Ovary (tissue), 7 donors: ENCODE measurements at regions not wholly inside any gene's neighbourhood (a gene's known extent, or its start where the extent isn't known, plus 50 kb on each side); places are given as distances from the start of the nearest gene placed in this dataset.

Experiments used
- DNase-seq, 5 donors: peaks; one replicate each; pipeline ENCODE4 v3.0.0-alpha.2; 2019 to 2020
- H3K27ac ChIP-seq, 2 donors: fragments of 200-600 bp; one replicate each; pipeline versions ENCODE4 v1.5.1 to v1.8.0; 2019 to 2022
- H3K27me3 ChIP-seq: fragments of 200-600 bp; one replicate; pipeline ENCODE4 v1.8.0; 2022
- H3K36me3 ChIP-seq: fragments of 200-600 bp; sonication (generic); one replicate; pipeline ENCODE4 v1.5.1; 2019
- H3K4me1 ChIP-seq: one replicate; pipeline ENCODE4 v1.8.1; 2013; ENCODE audit warnings: mild to moderate bottlenecking, moderate library complexity; ENCODE audit not compliant: insufficient read depth
- H3K4me3 ChIP-seq: fragments of 200-600 bp; sonication (generic); one replicate; pipeline ENCODE4 v1.5.1; 2017
- H3K9me3 ChIP-seq, 2 donors: fragments of 200-600 bp in 1 of 2; sonication (generic) in 1 of 2; one replicate each; pipeline versions ENCODE4 v1.5.1 to v1.8.1; 2013 to 2019; ENCODE audit warnings: mild to moderate bottlenecking in 1 of 2, moderate library complexity in 1 of 2
- CTCF ChIP-seq, 3 donors: fragments of 450-650 bp in 2 of 3; fragments of 200-600 bp in 1 of 3; IDR thresholded peaks; one replicate each; pipeline versions ENCODE4 v1.5.1 to v1.8.0; 2016 to 2022; ENCODE audit warnings: antibody characterized with exemption in 3 of 3, mild to moderate bottlenecking in 1 of 3
- EP300 ChIP-seq: sonication (generic); formaldehyde crosslinking; IDR thresholded peaks from one replicate; pipeline ENCODE4 v1.6.1; 2017; ENCODE audit warnings: antibody characterized with exemption
- POLR2A ChIP-seq: fragments of 450-650 bp; IDR thresholded peaks from one replicate; pipeline ENCODE4 v1.6.1; 2017; ENCODE audit warnings: antibody characterized with exemption, mild to moderate bottlenecking, moderate library complexity
- WGBS, 3 donors: extraction: QIAGEN DNeasy Blood & Tissue Kit in 1 of 3; methylation state at CpG; one replicate each; pipeline versions ENCODE4 v1.1.5 to v1.1.7; 2013 to 2017; 5-methylcytosine and 5-hydroxymethylcytosine counted together
- intact Hi-C, 4 donors: fragments of 100-400 bp; cut with DNase I; formaldehyde crosslinking; loops; one replicate each; pipeline versions ENCODE4 v1.11.0 to v1.15.1; 2022 to 2023
- donor health status: DM: no; HTN: no; CAD: no; lungs with moderate emphysema.
- donor health status: DM: no; HTN: no; CAD: no.
- donor health status: Bipolar disorder and iron deficiency.
- donor health status: DM: no; HTN: no; CAD: no.
- donor health status: DM: yes; HTN: yes; CAD: no.

GRCh38 chr1:245052258-245052657 is 102.5 kb upstream of the KIF26B start:
- Histone ChIP-seq H3K27ac (no peak overlapping the region), H3K9me3 (no peaks in the 10 kb centered on the region), H3K27me3 (no peaks in the 10 kb centered on the region), H3K36me3 (no peaks in the 10 kb centered on the region), H3K4me3 (no peak overlapping the region), H3K4me1 (peaks cover 5% of the 10 kb centered on the region)
- intact Hi-C loops = loop anchor here in 2 of 4 donors (10.0 kb wide), 2 partner anchors 267 to 447 kb away; no protein-coding TSS in a partner anchor
- DNase-seq = no peak
- TF ChIP-seq EP300 = no peak
- TF ChIP-seq POLR2A = no peak
- TF ChIP-seq CTCF (IDR thresholded peaks at IDR 0.05) = no peak
- 92 to 93% (median 93%) methylated on average over 10 of the region's 10 CpGs for WGBS, 3 donors

GRCh38 chr1:245051349-245052221 is 103.2 kb upstream of the KIF26B start:
- peak; percentile 39 to 54 (median 41) for DNase-seq

DNA sequence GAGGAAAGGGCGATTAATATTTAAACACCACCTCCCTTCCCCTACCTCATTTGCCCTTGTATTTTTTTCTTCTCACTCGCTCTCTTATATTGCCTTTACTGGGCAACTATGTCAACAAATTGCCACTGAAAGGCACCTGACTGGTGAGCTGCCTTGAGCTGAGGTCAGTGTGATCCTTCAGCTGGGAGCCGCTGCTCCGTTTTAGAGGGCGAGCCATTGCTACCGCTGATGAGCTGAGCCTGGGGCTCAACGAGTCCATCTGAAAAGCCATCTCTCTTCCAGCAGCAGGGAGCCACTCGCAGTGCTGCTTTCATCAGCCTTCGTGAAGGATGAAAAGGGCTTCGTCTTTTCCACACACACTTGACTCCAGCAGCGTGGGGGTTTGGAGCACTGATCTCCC is 108.0 kb upstream of the KIF26B start:
- intact Hi-C loops = loop anchor here in 3 of 4 donors (10.0 kb wide), 3 partner anchors 232 to 442 kb away; no protein-coding TSS in a partner anchor

More at GRCh38 chr1:245051349-245052221, 103.2 kb upstream of the KIF26B start:
- TF ChIP-seq EP300 = no peak
- no peak for TF ChIP-seq CTCF (IDR thresholded peaks at IDR 0.05)
- TF ChIP-seq POLR2A = no peak
- H3K36me3 ChIP-seq = no peaks in the 10 kb centered on the region
- H3K4me1 ChIP-seq = peaks cover 5% of the 10 kb centered on the region
- WGBS, 3 donors = 23 to 41% (median 24%) methylated on average over 18 of the region's 18 CpGs
- H3K27me3 ChIP-seq = no peaks in the 10 kb centered on the region
- no peaks in the 10 kb centered on the region for H3K9me3 ChIP-seq
- no peak overlapping the region for H3K27ac ChIP-seq
- intact Hi-C loops = loop anchor here in 2 of 4 donors (10.0 kb wide), 2 partner anchors 267 to 447 kb away; no protein-coding TSS in a partner anchor
- no peak overlapping the region for H3K4me3 ChIP-seq

GRCh38 chr1:245046315-245046714 is 108.5 kb upstream of the KIF26B start:
- Histone ChIP-seq H3K36me3 (no peaks in the 10 kb centered on the region), H3K27ac (no peak overlapping the region), H3K9me3 (no peaks in the 10 kb centered on the region), H3K4me3 (no peak overlapping the region), H3K27me3 (no peaks in the 10 kb centered on the region), H3K4me1 (no peaks in the 10 kb centered on the region)
- no peak for DNase-seq
- 88 to 89% (median 88%) methylated on average over 9 of the region's 9 CpGs for WGBS, 3 donors
- no peak for TF ChIP-seq EP300
- TF ChIP-seq CTCF (IDR thresholded peaks at IDR 0.05) = no peak
- intact Hi-C loops = loop anchor here in 3 of 4 donors (10.0 kb wide), 3 partner anchors 232 to 442 kb away; no protein-coding TSS in a partner anchor

More for the DNA sequence above, 108.0 kb upstream of the KIF26B start:
- Histone ChIP-seq H3K4me3 (no peak overlapping the region), H3K9me3 (no peaks in the 10 kb centered on the region), H3K27me3 (no peaks in the 10 kb centered on the region), H3K4me1 (no peaks in the 10 kb centered on the region), H3K27ac (no peak overlapping the region), H3K36me3 (no peaks in the 10 kb centered on the region)
- TF ChIP-seq EP300 (no peak), POLR2A (no peak), CTCF (IDR thresholded peaks at IDR 0.05) (no peak)
- 84 to 90% (median 88%) methylated on average over 11 of the region's 11 CpGs for WGBS, 3 donors
- DNase-seq = no peak
